NT2/D1 (cell line): ENCODE measurements at regions not wholly inside any gene's neighbourhood (a gene's known extent, or its start where the extent isn't known, plus 50 kb on each side); places are given as distances from the start of the nearest gene placed in this dataset.

Experiments used
- YY1 ChIP-seq: IDR thresholded peaks from 2 replicates; pipeline ENCODE4 v1.6.1; 2011; ENCODE audit not compliant: insufficient read length, insufficient read depth
- ZNF274 ChIP-seq: IDR thresholded peaks from 2 replicates; pipeline ENCODE4 v1.6.1; 2011; ENCODE audit warnings: mild to moderate bottlenecking, low read depth, low read length

GRCh38 chr3:74004386-74004785 lies 379.6 kb upstream of the PDZRN3 start:
- no peak for TF ChIP-seq YY1
- no peak for TF ChIP-seq ZNF274
